A549 (cell line): ENCODE measurements at regions not wholly inside any gene's neighbourhood (a gene's known extent, or its start where the extent isn't known, plus 50 kb on each side); places are given as distances from the start of the nearest gene placed in this dataset.

Experiments used
- CBX8 ChIP-seq: fragments of 200-600 bp; sonication (generic); IDR thresholded peaks from 2 replicates; pipeline ENCODE4 v1.6.1; 2016
- CHD2 ChIP-seq: fragments of 150-350 bp; IDR thresholded peaks from 2 replicates; pipeline ENCODE4 v1.6.1; 2014; ENCODE audit warnings: low read length; ENCODE audit not compliant: partially characterized antibody
- HDAC2 ChIP-seq: fragments of 200-600 bp; sonication (generic); IDR thresholded peaks from 2 replicates; pipeline ENCODE4 v1.6.1; 2016
- JUNB ChIP-seq: fragments of >200 bp; sonication (Bioruptor Twin); formaldehyde crosslinking; IDR thresholded peaks from 2 replicates; pipeline ENCODE4 v1.6.1; 2016
- KDM1A ChIP-seq: fragments of 200-600 bp; sonication (generic); IDR thresholded peaks from 2 replicates; pipeline ENCODE4 v1.6.1; 2016; ENCODE audit warnings: low read depth, mild to moderate bottlenecking
- NR3C1 ChIP-seq: fragments of >200 bp; sonication (Bioruptor Twin); formaldehyde crosslinking; IDR thresholded peaks from 3 replicates; pipeline ENCODE4 v1.6.1; 2017
- POLR2A ChIP-seq: IDR thresholded peaks from 2 replicates; pipeline ENCODE4 v1.6.1; 2012; ENCODE audit warnings: mild to moderate bottlenecking, low read length
- RAD21 ChIP-seq, 2 experiments: fragments of >200 bp in 1 of 2; sonication (Bioruptor Twin) in 1 of 2; formaldehyde crosslinking in 1 of 2; IDR thresholded peaks in 1 of 2; conservative IDR thresholded peaks in 1 of 2; 2 replicates in 1 of 2; 3 replicates in 1 of 2; pipeline ENCODE4 v1.6.1; 2012 to 2018; ENCODE audit warnings: inconsistent platforms in 1 of 2
- TF ChIP-seq, protein P1 (sequence below): fragments of >200 bp; sonication (Bioruptor Twin); formaldehyde crosslinking; IDR thresholded peaks from 3 replicates; pipeline ENCODE4 v1.5.1; 2016
- TF ChIP-seq, protein P2 (sequence below): IDR thresholded peaks from 2 replicates; pipeline ENCODE4 v1.6.1; 2012
- TF ChIP-seq, protein P3 (sequence below): fragments of 450-650 bp; IDR thresholded peaks from 2 replicates; pipeline ENCODE4 v1.6.1; 2014; ENCODE audit warnings: antibody characterized with exemption
- TF ChIP-seq, protein P4 (sequence below): IDR thresholded peaks from 2 replicates; pipeline ENCODE4 v1.6.1; 2012; ENCODE audit warnings: low read depth, borderline replicate concordance

- TF ChIP-seq, protein P1, sequence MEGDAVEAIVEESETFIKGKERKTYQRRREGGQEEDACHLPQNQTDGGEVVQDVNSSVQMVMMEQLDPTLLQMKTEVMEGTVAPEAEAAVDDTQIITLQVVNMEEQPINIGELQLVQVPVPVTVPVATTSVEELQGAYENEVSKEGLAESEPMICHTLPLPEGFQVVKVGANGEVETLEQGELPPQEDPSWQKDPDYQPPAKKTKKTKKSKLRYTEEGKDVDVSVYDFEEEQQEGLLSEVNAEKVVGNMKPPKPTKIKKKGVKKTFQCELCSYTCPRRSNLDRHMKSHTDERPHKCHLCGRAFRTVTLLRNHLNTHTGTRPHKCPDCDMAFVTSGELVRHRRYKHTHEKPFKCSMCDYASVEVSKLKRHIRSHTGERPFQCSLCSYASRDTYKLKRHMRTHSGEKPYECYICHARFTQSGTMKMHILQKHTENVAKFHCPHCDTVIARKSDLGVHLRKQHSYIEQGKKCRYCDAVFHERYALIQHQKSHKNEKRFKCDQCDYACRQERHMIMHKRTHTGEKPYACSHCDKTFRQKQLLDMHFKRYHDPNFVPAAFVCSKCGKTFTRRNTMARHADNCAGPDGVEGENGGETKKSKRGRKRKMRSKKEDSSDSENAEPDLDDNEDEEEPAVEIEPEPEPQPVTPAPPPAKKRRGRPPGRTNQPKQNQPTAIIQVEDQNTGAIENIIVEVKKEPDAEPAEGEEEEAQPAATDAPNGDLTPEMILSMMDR = no peak
- TF ChIP-seq CBX8 (no peak), HDAC2 (no peak), JUNB (no peak), KDM1A (no peak), RAD21 (conservative IDR thresholded peaks at IDR 0.05 in 1 of 2, IDR thresholded peaks at IDR 0.05 in 1 of 2) (no peak), CHD2 (no peak), POLR2A (no peak), NR3C1 (no peak)
- TF ChIP-seq, protein P2, sequence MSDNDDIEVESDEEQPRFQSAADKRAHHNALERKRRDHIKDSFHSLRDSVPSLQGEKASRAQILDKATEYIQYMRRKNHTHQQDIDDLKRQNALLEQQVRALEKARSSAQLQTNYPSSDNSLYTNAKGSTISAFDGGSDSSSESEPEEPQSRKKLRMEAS = no peak
- TF ChIP-seq, protein P3, sequence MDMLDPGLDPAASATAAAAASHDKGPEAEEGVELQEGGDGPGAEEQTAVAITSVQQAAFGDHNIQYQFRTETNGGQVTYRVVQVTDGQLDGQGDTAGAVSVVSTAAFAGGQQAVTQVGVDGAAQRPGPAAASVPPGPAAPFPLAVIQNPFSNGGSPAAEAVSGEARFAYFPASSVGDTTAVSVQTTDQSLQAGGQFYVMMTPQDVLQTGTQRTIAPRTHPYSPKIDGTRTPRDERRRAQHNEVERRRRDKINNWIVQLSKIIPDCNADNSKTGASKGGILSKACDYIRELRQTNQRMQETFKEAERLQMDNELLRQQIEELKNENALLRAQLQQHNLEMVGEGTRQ = no peak
- TF ChIP-seq, protein P4, sequence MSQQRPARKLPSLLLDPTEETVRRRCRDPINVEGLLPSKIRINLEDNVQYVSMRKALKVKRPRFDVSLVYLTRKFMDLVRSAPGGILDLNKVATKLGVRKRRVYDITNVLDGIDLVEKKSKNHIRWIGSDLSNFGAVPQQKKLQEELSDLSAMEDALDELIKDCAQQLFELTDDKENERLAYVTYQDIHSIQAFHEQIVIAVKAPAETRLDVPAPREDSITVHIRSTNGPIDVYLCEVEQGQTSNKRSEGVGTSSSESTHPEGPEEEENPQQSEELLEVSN = no peak
Measured at GRCh38 chr11:71332447-71332846, 80.1 kb upstream of the SHANK2 start.
